Sigmoid colon (tissue), 6 donors: ENCODE measurements at regions not wholly inside any gene's neighbourhood (a gene's known extent, or its start where the extent isn't known, plus 50 kb on each side); places are given as distances from the start of the nearest gene placed in this dataset.

ENCODE experiments used
- DNase-seq: peaks from one replicate; pipeline ENCODE4 v3.0.0-alpha.2; 2019
- H3K27ac ChIP-seq, 4 donors: fragments of 200-600 bp; sonication (generic); one replicate each; pipeline ENCODE4 v1.5.1; 2016 to 2019; ENCODE audit warnings: mild to moderate bottlenecking in 1 of 4
- H3K27me3 ChIP-seq, 3 donors: fragments of 200-600 bp; sonication (generic); one replicate each; pipeline ENCODE4 v1.5.1; 2019; ENCODE audit warnings: mild to moderate bottlenecking in 1 of 3
- H3K36me3 ChIP-seq, 4 donors: fragments of 200-600 bp; sonication (generic); one replicate each; pipeline ENCODE4 v1.5.1; 2016 to 2019
- H3K4me1 ChIP-seq, 4 donors: fragments of 200-600 bp; sonication (generic); one replicate each; pipeline ENCODE4 v1.5.1; 2017 to 2019
- H3K4me3 ChIP-seq, 4 donors: fragments of 200-600 bp; sonication (generic); one replicate each; pipeline ENCODE4 v1.5.1; 2017 to 2019; ENCODE audit warnings: mild to moderate bottlenecking in 2 of 4, moderate library complexity in 1 of 4
- H3K9me3 ChIP-seq, 4 donors: fragments of 200-600 bp in 3 of 4; sonication (generic) in 3 of 4; one replicate each; pipeline versions ENCODE4 v1.5.1 to v1.6.1; 2013 to 2019
- CTCF ChIP-seq, 4 experiments: fragments of 450-650 bp in 3 of 4; fragments of 200-600 bp in 1 of 4; IDR thresholded peaks; one replicate each; pipeline ENCODE4 v1.5.1; 2016 to 2019; ENCODE audit warnings: antibody characterized with exemption in 4 of 4, mild to moderate bottlenecking in 3 of 4, moderate library complexity in 2 of 4
- EP300 ChIP-seq, 4 donors: sonication (generic); formaldehyde crosslinking; IDR thresholded peaks; one replicate each; pipeline ENCODE4 v1.6.1; 2017; ENCODE audit warnings: antibody characterized with exemption in 4 of 4
- POLR2A ChIP-seq, 2 donors: fragments of 450-650 bp; IDR thresholded peaks; one replicate each; pipeline ENCODE4 v1.6.1; 2016; ENCODE audit warnings: antibody characterized with exemption in 2 of 2, mild to moderate bottlenecking in 2 of 2, moderate library complexity in 2 of 2
- POLR2AphosphoS5 ChIP-seq, 4 donors: sonication (generic); formaldehyde crosslinking; IDR thresholded peaks; one replicate each; pipeline ENCODE4 v1.6.1; 2017; ENCODE audit warnings: antibody characterized with exemption in 4 of 4
- WGBS, 2 donors: extraction: QIAGEN DNeasy Blood & Tissue Kit; methylation state at CpG; one replicate each; pipeline ENCODE4 v1.1.7; 2013; 5-methylcytosine and 5-hydroxymethylcytosine counted together
- intact Hi-C: fragments of 100-400 bp; cut with DNase I; formaldehyde crosslinking; loops from one replicate; pipeline ENCODE4 v1.15.1; 2023
- donor health status: healthy with polysubstance abuse.
- donor health status: healthy.

GRCh38 chr3:146746190-146746589 lies 141.0 kb upstream of the PLSCR5 start:
- no peak for TF ChIP-seq EP300 (IDR thresholded peaks at IDR 0.05)
- no peak for TF ChIP-seq POLR2AphosphoS5 (IDR thresholded peaks at IDR 0.05)
- intact Hi-C loops, result loop anchor here (5.0 kb wide), 1 partner anchor 446 kb away; no protein-coding TSS in a partner anchor

GRCh38 chr3:146739203-146739671 lies 134.1 kb upstream of the PLSCR5 start:
- H3K36me3 ChIP-seq, result no peaks in the 10 kb centered on the region
- H3K27ac ChIP-seq, result no peak overlapping the region
- intact Hi-C loops, result no loop called here
- H3K27me3 ChIP-seq, result no peaks in the 10 kb centered on the region
- TF ChIP-seq POLR2AphosphoS5 (IDR thresholded peaks at IDR 0.05) (no peak), CTCF (IDR thresholded peaks at IDR 0.05) (no peak), EP300 (IDR thresholded peaks at IDR 0.05) (no peak), POLR2A (IDR thresholded peaks at IDR 0.05) (no peak)
- no peaks in the 10 kb centered on the region for H3K4me1 ChIP-seq
- no peak overlapping the region for H3K4me3 ChIP-seq
- 76 to 78% methylated on average over 6 of the region's 6 CpGs for WGBS, 2 donors
- no peak for DNase-seq
- H3K9me3 ChIP-seq, result peaks cover 0 to 3% (median 0%) of the 10 kb centered on the region in 4 donors

More at GRCh38 chr3:146746190-146746589, 141.0 kb upstream of the PLSCR5 start:
- H3K4me1 ChIP-seq, result peaks cover 0 to 13% (median 3%) of the 10 kb centered on the region in 4 donors
- no peak overlapping the region for H3K27ac ChIP-seq
- H3K27me3 ChIP-seq, result no peaks in the 10 kb centered on the region
- H3K4me3 ChIP-seq, result no peak overlapping the region
- H3K9me3 ChIP-seq, result peaks cover 0 to under 1% (median 0%) of the 10 kb centered on the region in 4 donors
- no peak for DNase-seq
- no peaks in the 10 kb centered on the region for H3K36me3 ChIP-seq

GRCh38 chr3:146732325-146732724 lies 127.2 kb upstream of the PLSCR5 start:
- Histone ChIP-seq H3K9me3 (no peaks in the 10 kb centered on the region), H3K4me1 (no peaks in the 10 kb centered on the region), H3K27me3 (no peaks in the 10 kb centered on the region), H3K36me3 (no peaks in the 10 kb centered on the region), H3K4me3 (no peak overlapping the region), H3K27ac (no peak overlapping the region)
- TF ChIP-seq CTCF (IDR thresholded peaks at IDR 0.05) (no peak), POLR2A (IDR thresholded peaks at IDR 0.05) (no peak), EP300 (IDR thresholded peaks at IDR 0.05) (no peak), POLR2AphosphoS5 (IDR thresholded peaks at IDR 0.05) (no peak)
- whole genome bisulfite sequencing, 2 donors, result 75 to 86% methylated on average over 6 of the region's 6 CpGs
- DNase-seq, result no peak
- intact Hi-C loops, result no loop called here

GRCh38 chr3:146715170-146715569 lies 110.0 kb upstream of the PLSCR5 start:
- Histone ChIP-seq H3K4me3 (no peak overlapping the region), H3K27me3 (no peaks in the 10 kb centered on the region), H3K9me3 (no peaks in the 10 kb centered on the region), H3K36me3 (no peaks in the 10 kb centered on the region), H3K4me1 (no peaks in the 10 kb centered on the region), H3K27ac (no peak overlapping the region)
- no peak for DNase-seq
- TF ChIP-seq POLR2A (IDR thresholded peaks at IDR 0.05) (no peak), POLR2AphosphoS5 (IDR thresholded peaks at IDR 0.05) (no peak), EP300 (IDR thresholded peaks at IDR 0.05) (no peak), CTCF (IDR thresholded peaks at IDR 0.05) (no peak)
- intact Hi-C loops, result no loop called here

- no peaks in the 10 kb centered on the region for H3K27me3 ChIP-seq
- H3K4me1 ChIP-seq, result no peaks in the 10 kb centered on the region
- 67 to 72% methylated on average over 3 of the region's 3 CpGs for WGBS, 2 donors
- H3K9me3 ChIP-seq, result no peaks in the 10 kb centered on the region
- no peaks in the 10 kb centered on the region for H3K36me3 ChIP-seq
- TF ChIP-seq CTCF (IDR thresholded peaks at IDR 0.05), result no peak
- no peak for TF ChIP-seq POLR2AphosphoS5 (IDR thresholded peaks at IDR 0.05)
- TF ChIP-seq EP300 (IDR thresholded peaks at IDR 0.05), result no peak
- no peak overlapping the region for H3K4me3 ChIP-seq
- H3K27ac ChIP-seq, result no peak overlapping the region
- no peak for DNase-seq
- intact Hi-C loops, result no loop called here
Measured at GRCh38 chr3:146712806-146713205, 107.7 kb upstream of the PLSCR5 start.
